Ovary (tissue), 7 donors: ENCODE measurements at regions not wholly inside any gene's neighbourhood (a gene's known extent, or its start where the extent isn't known, plus 50 kb on each side); places are given as distances from the start of the nearest gene placed in this dataset.

Experiments used
- DNase-seq, 5 donors: peaks; one replicate each; pipeline ENCODE4 v3.0.0-alpha.2; 2019 to 2020
- H3K27ac ChIP-seq, 2 donors: fragments of 200-600 bp; one replicate each; pipeline versions ENCODE4 v1.5.1 to v1.8.0; 2019 to 2022
- H3K27me3 ChIP-seq: fragments of 200-600 bp; one replicate; pipeline ENCODE4 v1.8.0; 2022
- H3K36me3 ChIP-seq: fragments of 200-600 bp; sonication (generic); one replicate; pipeline ENCODE4 v1.5.1; 2019
- H3K4me1 ChIP-seq: one replicate; pipeline ENCODE4 v1.8.1; 2013; ENCODE audit warnings: mild to moderate bottlenecking, moderate library complexity; ENCODE audit not compliant: insufficient read depth
- H3K4me3 ChIP-seq: fragments of 200-600 bp; sonication (generic); one replicate; pipeline ENCODE4 v1.5.1; 2017
- H3K9me3 ChIP-seq, 2 donors: fragments of 200-600 bp in 1 of 2; sonication (generic) in 1 of 2; one replicate each; pipeline versions ENCODE4 v1.5.1 to v1.8.1; 2013 to 2019; ENCODE audit warnings: mild to moderate bottlenecking in 1 of 2, moderate library complexity in 1 of 2
- CTCF ChIP-seq, 3 donors: fragments of 450-650 bp in 2 of 3; fragments of 200-600 bp in 1 of 3; IDR thresholded peaks; one replicate each; pipeline versions ENCODE4 v1.5.1 to v1.8.0; 2016 to 2022; ENCODE audit warnings: antibody characterized with exemption in 3 of 3, mild to moderate bottlenecking in 1 of 3
- EP300 ChIP-seq: sonication (generic); formaldehyde crosslinking; IDR thresholded peaks from one replicate; pipeline ENCODE4 v1.6.1; 2017; ENCODE audit warnings: antibody characterized with exemption
- POLR2A ChIP-seq: fragments of 450-650 bp; IDR thresholded peaks from one replicate; pipeline ENCODE4 v1.6.1; 2017; ENCODE audit warnings: antibody characterized with exemption, mild to moderate bottlenecking, moderate library complexity
- WGBS, 3 donors: extraction: QIAGEN DNeasy Blood & Tissue Kit in 1 of 3; methylation state at CpG; one replicate each; pipeline versions ENCODE4 v1.1.5 to v1.1.7; 2013 to 2017; 5-methylcytosine and 5-hydroxymethylcytosine counted together
- intact Hi-C, 4 donors: fragments of 100-400 bp; cut with DNase I; formaldehyde crosslinking; loops; one replicate each; pipeline versions ENCODE4 v1.11.0 to v1.15.1; 2022 to 2023
- donor health status: DM: no; HTN: no; CAD: no; lungs with moderate emphysema.
- donor health status: DM: no; HTN: no; CAD: no.
- donor health status: Bipolar disorder and iron deficiency.
- donor health status: DM: no; HTN: no; CAD: no.
- donor health status: DM: yes; HTN: yes; CAD: no.

DNA sequence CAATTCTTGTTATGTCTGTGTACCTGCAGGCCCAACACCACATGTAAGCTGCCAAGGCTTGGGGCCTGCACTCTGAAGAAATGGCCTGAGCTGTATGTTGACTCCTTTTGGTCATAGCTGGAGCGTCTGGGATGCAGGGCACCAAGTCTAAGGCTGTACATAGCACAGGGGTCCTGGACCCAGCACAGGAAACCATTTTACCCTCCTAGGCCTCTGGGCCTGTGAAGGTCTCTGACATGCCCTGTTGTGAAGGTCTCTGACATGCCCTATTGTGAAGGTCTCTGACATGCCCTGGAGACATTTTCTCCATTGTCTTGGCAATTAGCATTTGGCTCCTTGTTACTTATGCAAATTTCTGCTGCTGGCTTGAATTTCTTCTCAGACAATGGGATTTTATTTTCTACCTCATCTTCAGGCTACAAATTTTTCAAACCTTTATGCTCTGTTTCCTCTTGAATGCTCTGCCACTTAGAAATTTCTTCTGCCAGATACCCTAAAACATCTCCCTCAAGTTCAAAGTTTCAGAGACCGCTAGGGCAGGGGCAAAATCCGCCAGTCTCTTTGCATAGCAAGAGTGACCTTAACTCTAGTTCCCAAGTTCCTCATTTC lies 246.7 kb upstream of the B3GALT2 start:
- TF ChIP-seq EP300 (no peak), POLR2A (no peak), CTCF (IDR thresholded peaks at IDR 0.05) (no peak)
- no peak for DNase-seq
- intact Hi-C loops, result no loop called here
- H3K9me3 ChIP-seq, result no peaks in the 10 kb centered on the region
- H3K4me3 ChIP-seq, result no peak overlapping the region
- H3K27ac ChIP-seq, result no peak overlapping the region
- H3K4me1 ChIP-seq, result no peaks in the 10 kb centered on the region
- H3K36me3 ChIP-seq, result no peaks in the 10 kb centered on the region
- WGBS, 3 donors, result 91 to 97% (median 95%) methylated on average over 3 of the region's 3 CpGs
- H3K27me3 ChIP-seq, result no peaks in the 10 kb centered on the region

DNA sequence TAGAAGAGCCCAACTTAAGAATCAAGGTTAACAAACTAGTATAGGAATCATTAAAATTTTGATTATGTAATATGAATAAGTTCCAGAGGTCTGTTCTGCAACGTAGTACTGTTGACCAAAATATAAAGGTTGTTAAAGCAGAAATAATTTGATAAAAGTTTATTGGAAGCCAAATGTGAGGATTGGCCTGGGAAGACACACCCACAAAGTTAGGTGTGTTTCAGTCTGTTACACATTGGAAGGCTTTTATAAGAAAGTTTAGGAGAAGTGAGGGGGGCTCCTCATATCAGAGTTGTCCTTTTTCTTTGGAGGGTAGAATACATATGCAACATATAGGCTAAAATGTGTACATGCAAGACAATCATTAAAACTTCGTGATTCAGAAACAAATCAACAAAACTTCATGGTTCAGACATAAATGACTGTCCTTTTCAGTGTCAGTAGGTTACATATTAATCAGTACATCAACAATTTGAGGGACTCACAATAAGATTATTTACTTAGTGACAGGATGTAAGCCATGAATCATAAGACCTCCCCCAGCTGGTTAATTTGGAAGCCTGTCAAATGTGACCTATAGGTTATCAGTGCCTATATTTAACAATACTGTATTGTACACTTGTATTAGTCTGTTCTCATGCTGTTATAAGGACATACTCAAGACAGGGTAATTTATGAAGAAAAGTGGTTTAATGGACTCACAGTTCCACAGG lies 245.0 kb upstream of the B3GALT2 start:
- H3K27ac ChIP-seq, result no peak overlapping the region
- H3K4me3 ChIP-seq, result no peak overlapping the region
- H3K36me3 ChIP-seq, result no peaks in the 10 kb centered on the region
- no peaks in the 10 kb centered on the region for H3K9me3 ChIP-seq
- TF ChIP-seq CTCF (IDR thresholded peaks at IDR 0.05), result no peak
- no peak for DNase-seq
- no peaks in the 10 kb centered on the region for H3K4me1 ChIP-seq
- H3K27me3 ChIP-seq, result no peaks in the 10 kb centered on the region
- intact Hi-C loops, result no loop called here
- 60 to 69% (median 65%) methylated on average over 2 of the region's 2 CpGs for WGBS, 3 donors

- 54 to 60% (median 56%) methylated on average over 2 of the region's 2 CpGs for WGBS, 3 donors
Measured at GRCh38 chr1:193427524-193427923, 241.1 kb upstream of the B3GALT2 start.

GRCh38 chr1:193426061-193426460 lies 239.6 kb upstream of the B3GALT2 start:
- H3K4me3 ChIP-seq, result no peak overlapping the region
- H3K9me3 ChIP-seq, result no peaks in the 10 kb centered on the region
- intact Hi-C loops, result no loop called here
- TF ChIP-seq CTCF (IDR thresholded peaks at IDR 0.05) (no peak), EP300 (no peak), POLR2A (no peak)
- H3K27ac ChIP-seq, result no peak overlapping the region
- WGBS, 3 donors, result 65 to 95% (median 69%) methylated on average over 2 of the region's 2 CpGs
- no peak for DNase-seq
- no peaks in the 10 kb centered on the region for H3K4me1 ChIP-seq
- no peaks in the 10 kb centered on the region for H3K36me3 ChIP-seq
- no peaks in the 10 kb centered on the region for H3K27me3 ChIP-seq

More at GRCh38 chr1:193427524-193427923, 241.1 kb upstream of the B3GALT2 start:
- H3K27me3 ChIP-seq, result no peaks in the 10 kb centered on the region
- no peak for DNase-seq
- no peaks in the 10 kb centered on the region for H3K4me1 ChIP-seq
- no peaks in the 10 kb centered on the region for H3K9me3 ChIP-seq
- H3K4me3 ChIP-seq, result no peak overlapping the region
- H3K27ac ChIP-seq, result no peak overlapping the region
- no peaks in the 10 kb centered on the region for H3K36me3 ChIP-seq
- no peak for TF ChIP-seq EP300
- no peak for TF ChIP-seq POLR2A
- no peak for TF ChIP-seq CTCF (IDR thresholded peaks at IDR 0.05)
- intact Hi-C loops, result no loop called here
